ENCODE measurements at regions not wholly inside any gene's neighbourhood (a gene's known extent, or its start where the extent isn't known, plus 50 kb on each side); places are given as distances from the start of the nearest gene placed in this dataset.

DNA sequence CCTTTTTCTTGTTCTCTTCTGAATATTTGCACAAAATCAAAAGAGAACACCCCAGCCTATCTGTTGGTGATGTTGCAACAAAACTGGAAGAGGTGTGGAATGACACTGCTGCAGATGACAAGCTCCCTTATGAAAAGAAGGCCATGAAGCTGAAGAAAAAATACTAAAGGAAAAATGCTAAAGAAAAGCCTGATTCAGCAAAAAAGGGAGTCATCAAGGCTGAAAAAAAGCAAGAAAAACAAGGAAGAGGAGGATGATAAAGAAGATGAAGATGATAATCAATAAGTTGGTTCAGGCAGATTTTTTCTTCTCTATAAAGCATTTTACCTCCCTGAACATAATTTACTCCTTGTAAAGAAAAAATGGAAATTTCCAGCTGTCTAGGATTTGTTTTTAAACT is 1538.8 kb downstream of the RPA4 start:
- TF ChIP-seq RAD21 (IDR thresholded peaks at IDR 0.05 in 1 of 2, conservative IDR thresholded peaks at IDR 0.05 in 1 of 2; ENCODE audit: low read depth in 2 of 2, low read length in 2 of 2), result no peak
- TF ChIP-seq TEAD4 (IDR thresholded peaks at IDR 0.05; ENCODE audit: low read depth, low read length), result no peak
- TF ChIP-seq POLR2A (IDR thresholded peaks at IDR 0.05; ENCODE audit: control extremely low read depth in 1 of 2, low read depth in 2 of 2, low read length in 2 of 2), result no peak
- no peak for TF ChIP-seq EP300 (IDR thresholded peaks at IDR 0.05; ENCODE audit: borderline replicate concordance in 1 of 2, low read depth in 2 of 2, low read length in 2 of 2)
- TF ChIP-seq, protein P1, sequence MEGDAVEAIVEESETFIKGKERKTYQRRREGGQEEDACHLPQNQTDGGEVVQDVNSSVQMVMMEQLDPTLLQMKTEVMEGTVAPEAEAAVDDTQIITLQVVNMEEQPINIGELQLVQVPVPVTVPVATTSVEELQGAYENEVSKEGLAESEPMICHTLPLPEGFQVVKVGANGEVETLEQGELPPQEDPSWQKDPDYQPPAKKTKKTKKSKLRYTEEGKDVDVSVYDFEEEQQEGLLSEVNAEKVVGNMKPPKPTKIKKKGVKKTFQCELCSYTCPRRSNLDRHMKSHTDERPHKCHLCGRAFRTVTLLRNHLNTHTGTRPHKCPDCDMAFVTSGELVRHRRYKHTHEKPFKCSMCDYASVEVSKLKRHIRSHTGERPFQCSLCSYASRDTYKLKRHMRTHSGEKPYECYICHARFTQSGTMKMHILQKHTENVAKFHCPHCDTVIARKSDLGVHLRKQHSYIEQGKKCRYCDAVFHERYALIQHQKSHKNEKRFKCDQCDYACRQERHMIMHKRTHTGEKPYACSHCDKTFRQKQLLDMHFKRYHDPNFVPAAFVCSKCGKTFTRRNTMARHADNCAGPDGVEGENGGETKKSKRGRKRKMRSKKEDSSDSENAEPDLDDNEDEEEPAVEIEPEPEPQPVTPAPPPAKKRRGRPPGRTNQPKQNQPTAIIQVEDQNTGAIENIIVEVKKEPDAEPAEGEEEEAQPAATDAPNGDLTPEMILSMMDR (IDR thresholded peaks at IDR 0.05; ENCODE audit: control extremely low read depth in 1 of 3, insufficient read depth in 1 of 3, low read depth in 1 of 3, low read length in 3 of 3), result no peak
- no peak for TF ChIP-seq SP1 (IDR thresholded peaks at IDR 0.05; ENCODE audit: low read depth, low read length)
- no peak for TF ChIP-seq SRF (IDR thresholded peaks at IDR 0.05; ENCODE audit: low read depth, low read length)
